GM03348 (cell line): ENCODE measurements at regions not wholly inside any gene's neighbourhood (a gene's known extent, or its start where the extent isn't known, plus 50 kb on each side); places are given as distances from the start of the nearest gene placed in this dataset.
"Not testable (repeated sequence)": the region's sequence is repeated elsewhere in the genome, so short reads cannot be mapped to it uniquely, and the experiment has no call there.

Source experiments
- DNase-seq: peaks from one replicate; pipeline ENCODE4 v3.0.0; 2012; ENCODE audit warnings: low spot score

GRCh38 chr5:15383469-15383868 lies 116.5 kb upstream of the FBXL7 start:
- DNase-seq = peak; percentile 33

DNA sequence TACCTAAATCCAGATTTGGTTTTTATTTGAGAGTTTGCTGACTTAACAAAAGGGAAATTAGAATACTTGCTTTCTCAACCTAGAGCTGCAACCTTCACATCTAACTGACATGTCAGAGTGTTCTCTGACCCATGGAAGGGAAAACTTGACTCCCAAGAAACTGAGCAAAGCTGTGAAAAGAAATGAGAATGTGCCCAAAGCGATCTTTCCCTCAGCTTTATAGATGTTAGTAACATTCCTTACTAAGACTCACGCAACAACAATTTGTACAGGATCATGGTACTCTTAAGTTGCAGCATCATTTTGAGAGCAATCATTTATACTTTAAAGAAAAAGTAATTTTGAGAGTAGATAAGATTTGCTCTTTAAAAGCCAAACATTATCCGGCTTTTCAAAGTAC lies 117.0 kb upstream of the FBXL7 start:
- no peak for DNase-seq

DNA sequence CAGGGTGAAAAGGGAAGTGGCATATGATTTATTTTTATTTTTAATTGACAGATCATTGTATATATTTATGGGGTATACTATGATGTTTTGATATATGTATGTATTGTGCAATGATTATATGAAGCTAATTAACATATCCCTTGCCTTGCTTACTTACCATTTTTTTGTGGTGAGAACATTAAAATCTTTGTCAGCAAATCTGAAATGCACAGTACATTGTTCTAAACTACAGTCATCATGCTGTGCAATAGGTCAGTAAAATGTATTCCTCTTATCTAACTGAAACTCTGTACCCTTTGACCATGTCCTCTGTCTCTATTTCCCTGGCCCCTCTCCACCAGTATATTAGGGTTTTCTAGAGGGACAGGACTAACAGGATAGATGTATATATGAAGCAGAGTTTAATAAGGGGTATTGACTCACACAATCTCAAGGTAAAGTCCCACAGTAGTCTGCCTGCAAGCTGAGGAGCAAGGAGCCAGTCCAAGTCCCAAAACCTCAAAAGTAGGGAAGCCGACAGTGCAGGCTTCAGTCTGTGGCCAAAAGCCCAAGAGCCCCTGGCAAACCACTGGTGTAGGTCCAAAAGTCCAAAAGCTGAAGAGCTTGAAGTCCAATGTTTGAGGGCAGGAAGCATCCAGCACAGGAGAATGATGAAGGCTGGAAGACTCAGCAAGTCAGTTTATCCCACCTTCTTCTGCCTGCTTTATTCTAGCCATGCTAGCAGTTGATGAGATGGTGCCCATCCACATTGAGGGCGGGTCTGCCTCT lies 122.2 kb upstream of the FBXL7 start:
- no peak for DNase-seq

DNA sequence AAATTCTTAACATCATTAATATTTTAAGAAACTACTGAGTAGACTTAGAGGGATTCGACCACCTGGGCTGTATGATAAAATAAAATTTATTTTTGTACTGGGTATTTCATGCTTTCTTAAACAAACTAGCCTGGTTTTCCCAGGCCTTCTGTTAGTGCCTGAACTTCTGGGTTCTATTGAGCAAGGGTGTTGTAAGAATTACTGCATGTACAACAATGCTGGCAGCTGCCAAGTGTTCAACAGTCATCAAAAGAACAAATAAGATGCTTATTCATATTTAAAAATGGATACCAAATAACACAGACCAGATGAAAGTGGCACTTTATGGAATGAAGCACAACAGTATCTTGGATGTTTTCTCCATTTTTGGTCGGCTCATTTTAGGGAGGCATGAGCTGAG lies 123.2 kb upstream of the FBXL7 start:
- no peak for DNase-seq

DNA sequence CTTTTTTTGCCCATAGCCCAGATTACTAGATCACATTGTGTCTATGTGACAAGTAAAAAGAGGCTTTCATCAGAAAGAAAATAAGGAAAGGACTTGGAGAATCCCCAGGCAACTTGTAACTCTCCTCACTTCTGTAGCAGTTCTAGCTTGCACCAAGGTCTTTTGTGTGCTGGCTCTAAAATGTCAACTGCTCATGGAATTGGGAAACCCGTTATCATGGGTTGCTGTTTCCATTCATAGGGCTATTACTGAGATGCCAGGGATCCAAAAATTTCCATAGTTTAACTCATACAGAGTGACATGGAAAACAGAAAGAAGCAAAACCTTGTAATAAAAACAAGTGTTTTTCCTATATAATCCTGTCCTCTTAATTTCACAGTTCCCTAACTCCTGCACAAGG lies 123.9 kb upstream of the FBXL7 start:
- DNase-seq = no peak

DNA sequence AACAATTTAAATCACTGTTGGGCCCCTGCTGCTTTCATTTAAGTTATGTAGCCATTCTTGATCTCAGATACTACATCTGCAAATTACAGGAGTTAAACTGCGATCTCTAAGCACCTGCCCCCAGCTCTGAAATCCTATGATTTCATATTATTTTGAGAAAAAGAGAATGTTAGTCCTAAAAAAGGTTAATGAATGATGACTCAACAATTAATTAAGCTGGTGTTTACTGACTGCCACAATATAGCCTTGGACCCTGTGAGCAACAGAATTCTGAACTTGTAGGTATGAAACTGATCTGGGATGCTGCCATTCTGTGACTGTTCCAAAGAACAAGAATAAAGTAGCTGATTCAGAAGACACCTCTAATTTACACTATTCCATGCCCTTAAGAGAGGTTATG lies 124.4 kb upstream of the FBXL7 start:
- DNase-seq = no peak

GRCh38 chr5:15374886-15375285 lies 125.1 kb upstream of the FBXL7 start:
- DNase-seq = no peak

DNA sequence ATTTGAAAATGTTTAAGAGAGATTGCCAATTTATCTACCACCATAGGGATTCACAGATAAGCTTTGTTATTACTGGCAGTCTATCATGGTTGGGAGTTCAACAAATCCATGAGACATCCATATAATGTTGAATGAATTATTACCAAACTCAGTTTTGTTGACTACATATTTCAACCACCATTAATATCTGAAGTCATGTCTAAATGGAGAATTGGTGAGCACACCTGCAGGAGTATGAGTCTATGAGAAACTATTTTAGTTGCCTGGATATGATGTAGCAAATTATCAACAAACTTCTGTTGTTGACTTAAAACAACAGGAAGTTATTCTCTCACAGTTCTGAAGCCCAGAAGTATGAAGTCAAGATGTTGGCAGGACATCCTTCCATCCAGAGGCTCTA lies 126.8 kb upstream of the FBXL7 start:
- no peak for DNase-seq

- no peak for DNase-seq
Measured at GRCh38 chr5:15371184-15371583, 128.8 kb upstream of the FBXL7 start.

GRCh38 chr5:15368835-15369234 lies 131.1 kb upstream of the FBXL7 start:
- DNase-seq = no peak

DNA sequence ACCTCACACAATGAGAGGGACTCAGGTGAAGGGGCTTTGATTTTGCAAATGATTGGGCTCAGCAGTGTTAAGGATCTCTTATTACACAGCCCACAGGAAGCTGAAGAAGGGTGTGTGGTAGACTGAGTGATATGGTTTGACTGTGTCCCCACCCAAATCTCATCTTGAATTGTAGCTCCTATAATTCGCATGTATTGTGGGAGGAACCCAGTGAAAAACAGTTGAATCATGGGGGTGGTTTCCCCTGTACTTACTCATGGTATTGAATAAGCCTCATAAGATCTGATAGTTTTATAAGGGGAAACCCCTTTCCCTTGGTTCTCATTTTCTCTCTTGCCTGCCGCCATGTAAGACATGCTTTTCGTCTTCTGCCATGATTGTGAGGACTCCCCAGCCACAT lies 132.5 kb upstream of the FBXL7 start:
- no peak for DNase-seq

DNA sequence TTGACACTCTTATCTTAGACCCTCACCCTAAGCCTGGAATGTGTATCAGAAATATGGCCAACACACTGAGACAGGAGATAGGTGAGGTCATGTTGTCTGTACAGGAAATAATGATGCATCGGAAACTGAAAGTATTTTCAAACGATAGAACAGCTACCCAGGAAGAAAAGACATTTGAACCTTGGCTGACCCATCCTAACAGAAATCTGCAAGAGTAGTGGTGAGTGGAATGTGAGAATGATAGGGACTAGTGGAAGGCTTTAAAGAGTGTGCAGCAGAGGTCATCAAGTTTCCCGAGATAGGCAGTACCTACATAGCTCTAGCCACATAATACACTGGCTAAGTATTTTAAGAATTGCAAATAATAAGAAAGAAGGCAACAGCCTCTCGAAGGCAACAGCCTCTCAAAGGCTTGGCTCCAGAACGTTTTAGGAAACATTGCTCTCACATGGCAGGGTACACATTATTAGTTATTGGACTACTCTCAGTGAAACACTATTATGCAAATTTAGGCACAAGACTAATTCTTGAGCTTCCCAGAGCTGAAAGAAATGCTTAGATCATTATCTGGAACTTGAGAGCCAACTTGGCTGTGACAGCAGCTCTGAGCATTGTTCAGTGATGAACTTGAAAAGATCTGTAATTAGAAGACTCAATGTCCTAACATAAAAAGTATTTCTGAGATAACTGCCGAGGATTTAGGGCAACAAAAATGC lies 133.1 kb upstream of the FBXL7 start:
- DNase-seq = no peak

GRCh38 chr5:15365070-15365469 lies 134.9 kb upstream of the FBXL7 start:
- DNase-seq = no peak

DNA sequence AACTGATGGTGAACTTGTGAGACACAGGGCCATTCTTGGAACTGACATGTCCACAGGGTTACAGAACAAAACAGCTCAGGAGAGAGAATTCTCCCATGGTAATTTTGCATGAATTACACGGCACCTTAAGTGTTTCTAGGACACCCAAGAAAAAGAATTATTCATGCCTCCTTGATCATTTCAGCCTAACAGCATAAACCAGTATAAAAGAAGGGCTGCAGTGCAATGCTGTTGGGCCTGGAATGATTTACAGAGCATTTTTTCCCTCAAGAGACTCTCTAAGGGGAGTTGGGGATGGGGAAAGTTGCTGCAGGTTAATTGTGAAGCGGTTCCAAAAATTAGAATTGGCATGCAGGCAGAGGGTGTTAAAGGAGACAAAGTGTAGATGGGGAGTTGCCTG lies 136.4 kb upstream of the FBXL7 start:
- DNase-seq = no peak

- not testable (repeated sequence) for DNase-seq
Measured at GRCh38 chr5:15357092-15357453, 142.9 kb upstream of the FBXL7 start.

DNA sequence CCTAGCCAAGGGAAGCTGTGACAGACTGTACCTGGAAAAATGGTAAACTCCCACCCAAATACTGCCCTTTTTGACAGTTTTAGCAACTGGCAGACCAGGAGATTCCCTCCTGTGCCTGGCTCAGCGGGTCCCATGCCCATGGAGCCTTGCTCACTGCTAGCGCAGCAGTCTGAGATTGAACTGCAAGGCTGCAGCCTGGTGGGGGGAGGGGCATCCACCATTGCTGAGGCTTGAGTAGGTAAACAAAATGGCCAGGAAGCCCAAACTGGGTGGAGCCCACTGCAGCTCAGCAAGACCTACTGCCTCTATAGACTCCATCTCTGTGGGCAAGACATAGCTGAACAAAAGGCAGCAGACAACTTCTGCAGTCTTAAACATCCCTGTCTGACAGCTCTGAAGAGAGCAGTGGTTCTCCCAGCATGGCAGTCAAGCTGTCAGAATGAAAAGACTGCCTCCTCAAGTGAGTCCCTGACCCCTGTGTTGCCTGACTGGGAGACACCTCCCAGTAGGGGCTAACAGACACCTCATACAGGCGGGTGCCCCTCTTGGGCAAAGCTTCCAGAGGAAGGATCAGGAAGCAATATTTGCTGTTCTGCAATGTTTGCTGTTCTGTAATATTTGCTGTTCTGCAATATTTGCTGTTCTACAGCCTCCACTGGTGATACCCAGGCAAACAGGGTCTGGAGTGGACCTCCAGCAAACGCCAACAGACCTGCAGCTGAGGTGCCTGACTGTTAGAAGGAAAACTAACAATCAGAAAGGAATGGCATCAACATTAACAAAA lies 143.5 kb upstream of the FBXL7 start:
- DNase-seq = not testable (repeated sequence)

- no peak for DNase-seq
Measured at GRCh38 chr5:15354021-15354420, 146.0 kb upstream of the FBXL7 start.

- no peak for DNase-seq
Measured at GRCh38 chr5:15353086-15353645, 146.8 kb upstream of the FBXL7 start.

GRCh38 chr5:15350614-15351013 lies 149.4 kb upstream of the FBXL7 start:
- DNase-seq = no peak

DNA sequence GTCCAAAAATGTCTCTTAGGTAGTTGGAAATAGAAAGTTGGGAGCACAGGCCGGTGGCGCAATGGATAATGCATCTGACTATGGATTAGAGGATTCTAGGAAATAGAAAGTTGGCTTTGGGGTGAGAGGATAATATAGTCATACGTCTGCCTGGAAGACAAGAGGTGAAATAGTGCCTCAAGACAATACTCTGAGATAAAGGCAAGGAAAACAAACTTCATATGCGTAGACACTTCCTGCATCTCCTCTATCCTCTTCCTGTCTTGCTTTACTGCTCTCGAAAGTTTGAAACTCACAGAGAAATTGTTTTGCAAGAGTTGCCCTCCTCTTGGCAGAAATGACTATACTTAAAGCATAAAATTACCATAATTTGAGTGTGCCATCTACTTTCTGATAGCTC lies 153.2 kb upstream of the FBXL7 start:
- DNase-seq = no peak

- no peak for DNase-seq
Measured at GRCh38 chr5:15344954-15345353, 155.0 kb upstream of the FBXL7 start.

DNA sequence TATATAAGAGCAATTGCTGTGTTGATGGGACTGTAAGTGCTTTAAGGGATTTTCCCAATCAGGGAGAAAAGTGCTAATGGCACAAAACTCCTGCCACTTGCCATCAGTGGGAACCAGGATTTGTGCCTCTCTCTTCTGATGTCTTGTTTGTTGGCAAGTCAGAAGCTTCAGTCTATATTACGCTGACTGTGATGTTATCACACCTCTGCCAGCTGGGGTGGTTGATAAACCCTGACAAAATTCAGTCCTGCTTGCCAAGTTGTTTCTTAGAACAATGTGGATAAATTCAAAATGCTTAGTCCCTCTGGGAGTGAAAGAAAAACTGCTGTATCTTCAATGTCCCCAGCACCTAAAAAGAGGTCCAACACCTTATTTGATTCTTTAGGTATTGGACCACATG lies 161.4 kb upstream of the FBXL7 start:
- DNase-seq = no peak
